ENCODE measurements at regions not wholly inside any gene's neighbourhood (a gene's known extent, or its start where the extent isn't known, plus 50 kb on each side); places are given as distances from the start of the nearest gene placed in this dataset.

DNA sequence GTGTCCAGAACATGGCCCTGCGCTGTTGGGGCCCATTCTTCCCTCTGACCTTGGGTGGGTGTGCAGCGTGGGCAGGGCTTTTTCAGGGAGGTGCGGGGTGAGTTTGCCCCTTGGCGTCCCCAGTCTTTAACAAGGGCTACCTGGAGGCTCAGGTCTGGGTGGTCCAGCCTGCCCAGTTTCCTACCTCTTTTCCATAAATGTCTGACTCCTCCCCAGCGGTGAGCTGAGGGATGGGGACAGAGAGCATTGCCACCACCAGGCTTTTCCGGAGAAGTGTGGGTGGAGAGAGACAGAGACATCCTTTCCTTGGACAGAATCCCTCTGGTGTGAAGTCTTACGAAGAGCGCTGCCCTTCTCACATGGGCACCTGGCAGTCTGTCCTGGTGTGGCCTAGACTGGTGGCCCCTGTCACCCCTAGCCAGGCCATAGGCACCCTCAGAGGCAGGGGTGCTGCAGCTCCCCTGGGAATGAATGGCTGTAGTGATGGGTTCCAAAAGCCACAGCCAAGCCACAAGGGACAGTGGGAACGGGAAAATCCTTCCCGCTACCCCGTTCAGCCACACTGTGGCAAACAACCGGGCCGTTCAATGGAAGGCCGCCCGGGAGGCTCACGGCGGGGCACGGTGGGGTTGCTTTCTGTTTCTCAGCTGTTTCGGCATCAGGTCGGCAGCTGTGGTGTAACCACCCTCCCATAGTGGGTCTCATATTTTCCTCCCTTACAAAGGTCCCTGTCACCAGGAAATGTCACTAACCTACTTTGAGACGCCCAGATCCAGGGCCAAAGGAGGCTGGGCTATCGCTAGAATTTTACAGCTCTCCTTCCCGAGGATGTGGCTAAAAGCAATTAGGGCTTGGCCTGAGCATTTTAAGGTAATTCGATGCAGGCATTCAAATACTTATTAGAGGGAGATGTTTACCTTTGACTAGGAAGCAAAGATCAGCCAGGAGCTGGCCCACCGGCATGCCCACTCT, 61.9 kb upstream of the GSE1 start:
- TF ChIP-seq, protein P1, sequence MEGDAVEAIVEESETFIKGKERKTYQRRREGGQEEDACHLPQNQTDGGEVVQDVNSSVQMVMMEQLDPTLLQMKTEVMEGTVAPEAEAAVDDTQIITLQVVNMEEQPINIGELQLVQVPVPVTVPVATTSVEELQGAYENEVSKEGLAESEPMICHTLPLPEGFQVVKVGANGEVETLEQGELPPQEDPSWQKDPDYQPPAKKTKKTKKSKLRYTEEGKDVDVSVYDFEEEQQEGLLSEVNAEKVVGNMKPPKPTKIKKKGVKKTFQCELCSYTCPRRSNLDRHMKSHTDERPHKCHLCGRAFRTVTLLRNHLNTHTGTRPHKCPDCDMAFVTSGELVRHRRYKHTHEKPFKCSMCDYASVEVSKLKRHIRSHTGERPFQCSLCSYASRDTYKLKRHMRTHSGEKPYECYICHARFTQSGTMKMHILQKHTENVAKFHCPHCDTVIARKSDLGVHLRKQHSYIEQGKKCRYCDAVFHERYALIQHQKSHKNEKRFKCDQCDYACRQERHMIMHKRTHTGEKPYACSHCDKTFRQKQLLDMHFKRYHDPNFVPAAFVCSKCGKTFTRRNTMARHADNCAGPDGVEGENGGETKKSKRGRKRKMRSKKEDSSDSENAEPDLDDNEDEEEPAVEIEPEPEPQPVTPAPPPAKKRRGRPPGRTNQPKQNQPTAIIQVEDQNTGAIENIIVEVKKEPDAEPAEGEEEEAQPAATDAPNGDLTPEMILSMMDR (IDR thresholded peaks at IDR 0.05 in 4 of 5, conservative IDR thresholded peaks at IDR 0.05 in 1 of 5): peak in 1 of 5 experiments; percentile 5
- TF ChIP-seq POLR2A (IDR thresholded peaks at IDR 0.05): no peak
